GM19023 (cell line): ENCODE measurements at regions not wholly inside any gene's neighbourhood (a gene's known extent, or its start where the extent isn't known, plus 50 kb on each side); places are given as distances from the start of the nearest gene placed in this dataset.

Experiments
- ATAC-seq: cut with Tn5 transposase; IDR thresholded peaks from one replicate; pipeline ENCODE4 v1.9.1; 2021; ENCODE audit warnings: mild to moderate bottlenecking, moderate library complexity; ENCODE audit not compliant: unreplicated experiment

GRCh38 chr15:96514607-96515285, 184.2 kb downstream of the NR2F2 start:
- no peak for ATAC-seq

GRCh38 chr15:96515371-96515770, 184.9 kb downstream of the NR2F2 start:
- ATAC-seq: no peak

- no peak for ATAC-seq
Measured at GRCh38 chr15:96521386-96521785, 190.9 kb downstream of the NR2F2 start.

- no peak for ATAC-seq
Measured at GRCh38 chr15:96524676-96525417, 194.3 kb downstream of the NR2F2 start.

GRCh38 chr15:96535148-96535547, 204.6 kb downstream of the NR2F2 start:
- ATAC-seq: no peak

- ATAC-seq: no peak
Measured at GRCh38 chr15:96538491-96538890, 208.0 kb downstream of the NR2F2 start.

- ATAC-seq: no peak
Measured at GRCh38 chr15:96540283-96540682, 209.8 kb downstream of the NR2F2 start.

- ATAC-seq: no peak
Measured at GRCh38 chr15:96542130-96542770, 211.8 kb downstream of the NR2F2 start.

GRCh38 chr15:96544162-96544756, 213.8 kb downstream of the NR2F2 start:
- ATAC-seq: no peak

GRCh38 chr15:96549136-96549535, 218.6 kb downstream of the NR2F2 start:
- ATAC-seq: no peak

GRCh38 chr15:96551196-96551595, 220.7 kb downstream of the NR2F2 start:
- ATAC-seq: no peak

GRCh38 chr15:96551722-96552121, 221.2 kb downstream of the NR2F2 start:
- no peak for ATAC-seq

- ATAC-seq: no peak
Measured at GRCh38 chr15:96553006-96553405, 222.5 kb downstream of the NR2F2 start.

GRCh38 chr15:96553451-96553850, 223.0 kb downstream of the NR2F2 start:
- no peak for ATAC-seq

GRCh38 chr15:96553931-96554330, 223.4 kb downstream of the NR2F2 start:
- no peak for ATAC-seq

GRCh38 chr15:96554541-96554940, 224.0 kb downstream of the NR2F2 start:
- ATAC-seq: no peak

GRCh38 chr15:96559087-96559486, 228.6 kb downstream of the NR2F2 start:
- ATAC-seq: no peak

GRCh38 chr15:96559631-96560030, 229.1 kb downstream of the NR2F2 start:
- ATAC-seq: no peak

GRCh38 chr15:96560246-96560895, 229.9 kb downstream of the NR2F2 start:
- ATAC-seq: no peak

GRCh38 chr15:96561593-96561992, 231.1 kb downstream of the NR2F2 start:
- ATAC-seq: no peak

- no peak for ATAC-seq
Measured at GRCh38 chr15:96564546-96564945, 234.0 kb downstream of the NR2F2 start.
